C1 segment of cervical spinal cord (tissue), 14 donors: ENCODE measurements at regions not wholly inside any gene's neighbourhood (a gene's known extent, or its start where the extent isn't known, plus 50 kb on each side); places are given as distances from the start of the nearest gene placed in this dataset.

Source experiments
- DNase-seq, 14 donors: peaks; one replicate each; lab custom pipeline; 2025; lab: John Stamatoyannopoulos, UW

GRCh38 chr5:38643616-38644015, 87.2 kb upstream of the LIFR start:
- DNase-seq, result no peak

DNA sequence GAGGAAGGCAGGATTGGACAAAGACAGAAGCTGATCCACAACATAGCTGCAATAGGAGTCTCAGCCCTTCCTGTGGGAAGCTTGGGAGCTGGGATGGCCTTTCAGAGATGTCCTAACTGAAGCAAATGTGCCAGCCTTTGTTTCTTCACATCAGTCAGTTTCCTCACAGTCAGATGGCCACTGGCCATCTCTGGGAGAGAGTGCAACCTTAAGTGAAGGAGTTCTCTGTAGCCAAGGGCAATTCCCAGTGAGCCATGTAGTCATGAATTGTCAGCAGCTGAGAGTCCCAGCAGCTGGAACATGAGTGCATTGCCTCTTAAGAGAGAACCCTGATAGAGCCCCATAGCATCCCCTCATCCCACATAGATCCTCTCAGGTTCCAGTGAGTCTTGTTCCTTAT, 89.1 kb upstream of the LIFR start:
- peak in 1 of 14 donors; percentile 11 for DNase-seq

- no peak for DNase-seq
These were observed 92.4 kb upstream of the LIFR start for GRCh38 chr5:38648703-38649291.

GRCh38 chr5:38650540-38650939, 94.1 kb upstream of the LIFR start:
- DNase-seq, result no peak

- no peak for DNase-seq
These were observed 94.5 kb upstream of the LIFR start for GRCh38 chr5:38650946-38651345.

- DNase-seq, result no peak
These were observed 95.4 kb upstream of the LIFR start for GRCh38 chr5:38651806-38652205.

DNA sequence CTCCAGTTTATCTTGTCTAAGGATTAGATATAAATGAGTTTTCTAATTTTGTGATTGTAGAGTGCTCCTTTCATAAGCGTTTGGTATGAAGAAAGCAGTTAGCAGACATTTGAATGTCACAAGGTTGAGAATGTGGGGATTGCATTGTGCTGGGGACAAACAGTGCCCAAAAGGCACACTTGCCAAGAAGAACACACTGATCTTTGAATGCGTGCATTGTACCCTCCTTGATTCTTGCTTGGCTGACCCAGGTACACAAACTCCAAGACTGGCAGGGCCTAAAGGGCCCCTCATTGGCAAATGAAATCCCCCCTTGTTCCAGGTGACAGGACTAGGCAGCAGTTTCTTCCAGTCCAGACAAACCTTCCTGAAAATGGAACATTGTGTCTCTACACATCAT, 96.9 kb upstream of the LIFR start:
- DNase-seq, result peak in 2 of 14 donors; percentile 7 to 18

GRCh38 chr5:38655691-38656090, 99.2 kb upstream of the LIFR start:
- no peak for DNase-seq

- DNase-seq, result no peak
These were observed 100.1 kb upstream of the LIFR start for GRCh38 chr5:38656568-38656967.

DNA sequence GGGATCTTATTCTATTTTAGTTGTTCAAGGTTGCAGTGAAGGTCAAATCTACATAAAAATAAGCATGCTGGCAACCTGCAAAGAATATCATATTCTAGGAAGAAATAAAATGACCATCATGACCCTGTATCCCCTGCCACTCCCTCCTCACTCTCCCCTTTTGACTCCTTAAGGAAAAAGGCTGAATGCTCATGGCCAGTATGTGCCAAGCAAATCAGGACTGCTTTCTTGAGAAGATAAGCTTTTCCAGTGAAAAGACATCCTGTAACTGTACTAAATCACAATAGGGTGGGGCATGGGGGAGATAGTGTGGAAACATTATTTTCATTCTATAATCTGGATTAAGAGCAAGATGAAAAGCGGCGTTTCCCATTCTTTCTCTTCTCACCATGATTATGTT, 100.6 kb upstream of the LIFR start:
- DNase-seq, result no peak

DNA sequence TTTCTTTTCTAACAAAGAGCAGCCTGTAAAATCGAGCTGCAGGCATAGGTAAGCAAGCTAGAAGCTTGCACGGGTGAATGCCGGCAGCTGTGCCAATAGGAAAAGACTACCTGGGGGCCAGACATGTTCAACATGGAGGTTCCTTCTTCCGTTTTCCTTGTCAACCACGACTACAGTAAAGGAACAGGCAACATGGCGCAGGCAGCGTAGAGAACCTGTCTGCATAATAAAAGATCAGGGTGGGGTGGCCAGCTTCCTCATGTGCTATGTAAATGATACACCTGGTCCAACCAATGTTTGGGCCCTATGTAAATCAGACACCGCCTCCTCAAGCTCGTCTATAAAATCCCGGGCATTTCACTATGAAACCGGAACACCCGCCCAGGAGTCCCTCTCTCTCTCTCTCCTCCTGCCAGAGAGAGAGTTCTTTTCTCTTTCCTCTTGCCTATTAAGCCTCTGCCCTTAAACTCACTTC, 103.8 kb upstream of the LIFR start:
- no peak for DNase-seq

DNA sequence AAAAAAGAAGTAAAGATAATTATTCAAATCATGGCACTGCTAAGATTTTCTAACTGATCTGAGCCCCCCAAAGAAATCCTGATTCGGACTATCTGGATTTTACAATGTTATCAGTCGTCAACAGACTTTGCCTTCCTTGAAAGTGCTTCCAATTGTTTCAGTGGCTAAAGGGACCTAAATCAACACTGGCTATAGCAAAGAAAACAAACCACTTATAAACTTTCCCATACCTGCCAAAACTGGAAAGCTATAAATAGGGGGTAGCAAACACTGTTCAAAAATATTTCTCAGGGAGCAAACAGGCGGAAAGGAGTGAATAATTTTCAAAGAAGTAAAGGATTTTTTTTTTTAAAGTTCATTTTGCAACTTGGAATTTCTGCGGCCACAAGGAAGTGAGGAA, 105.6 kb upstream of the LIFR start:
- no peak for DNase-seq

- no peak for DNase-seq
These were observed 106.8 kb upstream of the LIFR start for GRCh38 chr5:38663249-38663648.

DNA sequence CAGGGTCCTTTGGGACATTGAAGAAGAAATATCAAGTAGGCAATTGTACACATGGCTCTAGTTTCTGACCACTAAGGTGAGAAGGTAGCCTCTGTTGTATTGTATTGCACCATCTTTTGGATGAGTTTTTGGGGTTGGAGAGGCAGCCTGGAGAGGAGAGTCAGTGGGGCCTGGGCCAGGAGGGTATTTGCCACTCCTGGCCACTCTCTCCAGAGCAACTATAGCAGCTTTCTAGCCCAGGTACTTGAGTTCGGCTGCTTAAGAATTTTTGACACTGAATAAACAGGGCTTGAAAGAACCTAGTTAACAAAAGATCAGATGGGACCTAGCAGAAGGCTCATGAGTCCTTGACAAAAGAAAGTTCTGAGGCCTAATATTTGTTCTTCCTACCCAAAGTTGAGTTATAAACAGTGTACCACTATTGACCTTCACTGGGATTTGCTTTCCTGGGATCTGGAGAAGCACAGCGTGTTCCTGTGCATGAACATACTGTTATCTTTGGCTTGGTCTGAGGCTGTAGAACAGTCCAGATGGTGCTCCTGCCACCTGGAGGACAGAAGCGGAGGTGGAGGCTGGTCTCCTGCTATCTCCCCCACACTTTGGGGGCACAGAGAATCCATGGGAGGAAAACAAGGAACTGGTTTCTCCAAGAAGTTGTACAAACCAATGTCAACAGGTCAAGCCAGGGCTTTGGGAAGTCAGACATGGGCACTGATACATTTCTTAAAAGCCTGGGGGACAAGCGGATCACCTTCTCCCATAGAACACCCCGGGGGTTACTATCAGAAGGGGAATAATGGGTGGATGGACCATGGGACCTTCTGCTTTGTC, 110.4 kb upstream of the LIFR start:
- no peak for DNase-seq

DNA sequence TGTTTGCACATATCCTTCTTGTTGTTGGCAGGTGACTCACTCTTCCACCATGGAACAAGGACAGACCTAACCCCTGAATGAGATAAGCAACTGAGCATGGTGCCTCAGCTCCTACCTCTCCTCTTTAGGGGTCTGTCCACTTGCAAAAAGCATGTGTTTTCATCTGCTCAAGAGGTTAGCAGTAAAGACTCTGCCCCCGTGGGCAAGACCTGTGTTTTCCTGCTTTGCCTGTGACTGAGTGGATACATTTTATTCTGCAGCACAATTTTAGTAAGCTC, 111.0 kb upstream of the LIFR start:
- no peak for DNase-seq

DNA sequence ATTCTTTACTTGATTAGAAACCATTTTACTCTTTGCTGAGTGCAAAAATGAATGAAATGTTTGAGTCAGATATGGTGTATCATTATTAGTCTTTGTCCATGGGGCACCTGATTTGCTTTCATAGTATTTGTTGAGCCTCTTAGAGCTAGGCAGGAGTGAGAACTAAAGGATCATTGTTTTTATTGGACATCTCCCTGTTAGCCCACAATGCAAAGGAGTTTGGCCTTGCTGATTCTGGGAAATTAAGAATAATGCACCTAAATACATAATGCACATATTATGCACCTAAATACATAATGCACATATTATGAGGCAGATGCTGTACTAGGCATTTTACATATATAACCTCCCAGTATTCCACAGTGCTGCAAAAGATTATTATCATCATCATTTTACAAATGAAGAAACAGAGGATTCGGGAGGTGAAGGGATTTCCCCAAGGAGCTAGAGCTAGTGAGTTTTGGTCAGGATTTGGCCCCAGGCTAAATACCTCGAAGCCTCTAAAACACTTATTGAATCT, 113.0 kb upstream of the LIFR start:
- DNase-seq, result no peak

- DNase-seq, result no peak
These were observed 113.6 kb upstream of the LIFR start for GRCh38 chr5:38670066-38670465.

DNA sequence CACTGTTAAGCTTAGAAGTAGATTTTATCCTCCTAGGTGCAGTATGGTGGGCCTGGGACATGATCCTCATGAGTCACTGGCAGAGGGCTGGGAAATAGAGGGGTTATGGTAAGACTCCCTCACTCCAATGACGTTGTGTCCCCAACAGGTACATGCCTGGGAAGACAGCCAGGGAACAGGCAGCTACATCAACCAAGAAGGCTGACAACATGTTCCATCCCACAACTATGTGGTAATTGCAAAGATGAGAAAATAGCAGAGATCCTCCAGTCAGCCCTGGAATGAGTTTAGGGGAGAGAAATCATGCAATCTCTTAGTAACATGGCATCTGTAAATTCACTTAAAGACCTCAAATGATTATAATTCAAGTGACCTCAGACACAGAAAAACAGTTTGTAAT, 114.4 kb upstream of the LIFR start:
- peak in 1 of 14 donors; percentile 7 for DNase-seq

DNA sequence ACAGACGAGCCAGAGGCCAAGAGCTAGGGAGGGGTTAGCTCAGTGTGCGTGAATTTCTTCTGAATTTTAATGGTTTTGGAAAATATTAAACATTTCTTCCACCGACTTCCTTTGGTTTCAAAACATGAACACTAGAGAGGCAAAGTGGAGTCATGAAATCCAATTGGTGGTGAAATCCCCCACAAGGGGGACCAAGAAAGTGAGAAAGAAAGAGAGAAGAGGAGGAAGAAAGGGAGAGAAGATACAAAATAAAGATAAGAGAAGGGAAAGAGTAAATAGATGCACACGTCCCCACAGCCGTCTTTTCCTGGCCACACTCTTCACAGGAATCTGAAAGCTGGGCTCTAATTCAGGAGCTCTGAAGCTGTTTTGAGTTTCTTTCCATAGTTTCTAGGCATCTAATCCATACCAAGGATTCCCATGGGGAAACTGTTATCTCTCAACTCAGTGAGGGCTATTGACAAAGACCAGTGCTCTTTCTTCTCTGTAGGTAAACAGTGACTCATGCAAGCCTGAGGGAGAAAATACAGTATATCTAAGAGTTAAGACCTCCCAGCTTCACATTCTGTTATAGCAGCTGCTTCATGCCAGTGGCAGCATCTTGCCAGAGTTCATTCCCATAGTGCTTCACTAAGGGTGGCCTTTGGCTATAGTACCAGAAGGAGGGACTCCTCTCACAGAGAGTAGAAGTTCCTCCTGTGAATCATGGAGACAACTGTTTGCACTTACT, 115.8 kb upstream of the LIFR start:
- DNase-seq, result no peak

- no peak for DNase-seq
These were observed 117.2 kb upstream of the LIFR start for GRCh38 chr5:38673671-38674071.

- no peak for DNase-seq
These were observed 119.0 kb upstream of the LIFR start for GRCh38 chr5:38675443-38675842.

- DNase-seq, result peak in 4 of 14 donors; percentile 5 to 45 (median 13)
These were observed 121.2 kb upstream of the LIFR start for GRCh38 chr5:38677636-38678035.

DNA sequence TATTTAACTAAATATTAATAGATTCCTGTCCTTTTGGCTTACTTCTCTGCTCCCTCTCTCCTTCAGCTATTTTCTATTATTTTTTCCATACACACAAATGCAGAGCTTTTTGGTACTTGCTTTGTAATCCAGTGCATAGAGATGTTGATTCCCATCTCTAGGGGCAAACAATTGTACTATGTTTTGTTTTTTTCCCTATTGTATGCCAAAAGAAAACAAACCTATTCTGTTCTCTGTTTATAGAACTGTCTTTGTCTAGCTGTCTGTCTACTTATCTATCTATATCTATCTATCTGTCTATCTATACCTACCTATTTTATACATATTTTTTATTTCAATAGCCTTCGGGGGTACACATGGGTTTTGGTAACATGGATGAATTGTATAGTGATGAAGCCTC, 121.6 kb upstream of the LIFR start:
- no peak for DNase-seq
